Neural cell (in vitro differentiated cells): ENCODE measurements at regions not wholly inside any gene's neighbourhood (a gene's known extent, or its start where the extent isn't known, plus 50 kb on each side); places are given as distances from the start of the nearest gene placed in this dataset.

Source experiments
- POLR2AphosphoS5 ChIP-seq: IDR thresholded peaks from 2 replicates; pipeline ENCODE4 v1.6.1; 2012
- TAF1 ChIP-seq: IDR thresholded peaks from 2 replicates; pipeline ENCODE4 v1.6.1; 2012; ENCODE audit warnings: low read depth
- TF ChIP-seq, protein P1 (sequence below): fragments of 450-650 bp; IDR thresholded peaks from 2 replicates; pipeline ENCODE4 v1.5.1; 2014; ENCODE audit warnings: antibody characterized with exemption, mild to moderate bottlenecking, moderate library complexity; ENCODE audit not compliant: poor library complexity, severe bottlenecking

DNA sequence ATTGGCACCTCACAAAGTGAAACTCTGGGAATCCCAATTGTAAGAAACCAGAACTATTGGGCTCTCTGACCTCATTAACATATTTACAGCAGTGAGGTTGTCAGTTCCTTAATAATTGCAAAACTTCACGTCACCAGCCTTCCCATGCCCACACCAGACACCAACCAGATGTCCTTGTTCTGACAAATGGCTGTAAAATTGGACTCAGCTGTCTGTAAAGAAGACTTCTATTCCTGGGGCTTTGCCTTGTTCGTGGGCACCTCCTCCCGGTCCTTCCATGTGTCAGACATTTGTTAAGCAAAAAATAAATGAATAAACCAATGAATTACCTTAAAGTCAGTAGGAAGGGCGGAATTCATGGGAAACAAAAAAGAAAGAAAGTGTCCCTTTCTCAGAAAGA is 284.3 kb upstream of the CDH11 start:
- no peak for TF ChIP-seq POLR2AphosphoS5
- TF ChIP-seq TAF1 = no peak
- TF ChIP-seq, protein P1, sequence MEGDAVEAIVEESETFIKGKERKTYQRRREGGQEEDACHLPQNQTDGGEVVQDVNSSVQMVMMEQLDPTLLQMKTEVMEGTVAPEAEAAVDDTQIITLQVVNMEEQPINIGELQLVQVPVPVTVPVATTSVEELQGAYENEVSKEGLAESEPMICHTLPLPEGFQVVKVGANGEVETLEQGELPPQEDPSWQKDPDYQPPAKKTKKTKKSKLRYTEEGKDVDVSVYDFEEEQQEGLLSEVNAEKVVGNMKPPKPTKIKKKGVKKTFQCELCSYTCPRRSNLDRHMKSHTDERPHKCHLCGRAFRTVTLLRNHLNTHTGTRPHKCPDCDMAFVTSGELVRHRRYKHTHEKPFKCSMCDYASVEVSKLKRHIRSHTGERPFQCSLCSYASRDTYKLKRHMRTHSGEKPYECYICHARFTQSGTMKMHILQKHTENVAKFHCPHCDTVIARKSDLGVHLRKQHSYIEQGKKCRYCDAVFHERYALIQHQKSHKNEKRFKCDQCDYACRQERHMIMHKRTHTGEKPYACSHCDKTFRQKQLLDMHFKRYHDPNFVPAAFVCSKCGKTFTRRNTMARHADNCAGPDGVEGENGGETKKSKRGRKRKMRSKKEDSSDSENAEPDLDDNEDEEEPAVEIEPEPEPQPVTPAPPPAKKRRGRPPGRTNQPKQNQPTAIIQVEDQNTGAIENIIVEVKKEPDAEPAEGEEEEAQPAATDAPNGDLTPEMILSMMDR = no peak
